ENCODE measurements at regions not wholly inside any gene's neighbourhood (a gene's known extent, or its start where the extent isn't known, plus 50 kb on each side); places are given as distances from the start of the nearest gene placed in this dataset.

- no peak for TF ChIP-seq CTCF (conservative IDR thresholded peaks at IDR 0.05; ENCODE audit: low read depth, low read length)
- TF ChIP-seq POLR2A (IDR thresholded peaks at IDR 0.05; ENCODE audit: low read depth, low read length): no peak
- TF ChIP-seq RAD21 (IDR thresholded peaks at IDR 0.05; ENCODE audit: low read length): no peak
- TF ChIP-seq USF2 (IDR thresholded peaks at IDR 0.05; ENCODE audit: low read depth, low read length): no peak
- TF ChIP-seq ELK1 (IDR thresholded peaks at IDR 0.05; ENCODE audit: borderline replicate concordance, low read depth, low read length): no peak
- TF ChIP-seq MXI1 (IDR thresholded peaks at IDR 0.05; ENCODE audit: borderline replicate concordance, low read depth, low read length): no peak
- TF ChIP-seq CEBPB (IDR thresholded peaks at IDR 0.05; ENCODE audit: low read depth, low read length): no peak
- no peak for TF ChIP-seq MAFK (IDR thresholded peaks at IDR 0.05; ENCODE audit: low read depth, low read length)
- TF ChIP-seq SMC3 (IDR thresholded peaks at IDR 0.05; ENCODE audit: low read depth, low read length): no peak
- TF ChIP-seq RFX5 (IDR thresholded peaks at IDR 0.05; ENCODE audit: low read depth, low read length): no peak
- no peak for TF ChIP-seq BHLHE40 (IDR thresholded peaks at IDR 0.05; ENCODE audit: low read depth, low read length)
Observed at GRCh38 chr10:36094096-36094495, 452.0 kb upstream of the FZD8 start.

Data from IMR-90 (cell line).